Large intestine (tissue), 3 donors: ENCODE measurements at regions not wholly inside any gene's neighbourhood (a gene's known extent, or its start where the extent isn't known, plus 50 kb on each side); places are given as distances from the start of the nearest gene placed in this dataset.

Experiments
- DNase-seq, 2 donors: peaks; one replicate each; pipeline versions ENCODE4 v3.0.0 to v3.0.0-alpha.2; 2013
- H3K27ac ChIP-seq: one replicate; pipeline ENCODE4 v1.5.1; 2013; ENCODE audit warnings: low read length
- H3K27me3 ChIP-seq: 2 replicates; pipeline ENCODE4 v1.6.1; 2013; ENCODE audit warnings: low read length; ENCODE audit not compliant: control insufficient read depth, insufficient read depth
- H3K36me3 ChIP-seq: 2 replicates; pipeline ENCODE4 v1.6.1; 2013; ENCODE audit warnings: low read length; ENCODE audit not compliant: control insufficient read depth, insufficient read depth
- H3K4me1 ChIP-seq: one replicate; pipeline ENCODE4 v1.6.1; 2013; ENCODE audit warnings: low read length; ENCODE audit not compliant: control insufficient read depth, insufficient read depth
- H3K4me3 ChIP-seq: one replicate; pipeline ENCODE4 v1.5.1; 2013; ENCODE audit warnings: low read length
- H3K9me3 ChIP-seq: one replicate; pipeline ENCODE4 v1.6.1; 2013; ENCODE audit warnings: mild to moderate bottlenecking, low read depth, low read length, moderate library complexity; ENCODE audit not compliant: control insufficient read depth
- WGBS: methylation state at CpG from one replicate; pipeline ENCODE4 v1.1.5; 2013; ENCODE audit warnings: low lambda C conversion rate; ENCODE audit not compliant: insufficient coverage; 5-methylcytosine and 5-hydroxymethylcytosine counted together

DNA sequence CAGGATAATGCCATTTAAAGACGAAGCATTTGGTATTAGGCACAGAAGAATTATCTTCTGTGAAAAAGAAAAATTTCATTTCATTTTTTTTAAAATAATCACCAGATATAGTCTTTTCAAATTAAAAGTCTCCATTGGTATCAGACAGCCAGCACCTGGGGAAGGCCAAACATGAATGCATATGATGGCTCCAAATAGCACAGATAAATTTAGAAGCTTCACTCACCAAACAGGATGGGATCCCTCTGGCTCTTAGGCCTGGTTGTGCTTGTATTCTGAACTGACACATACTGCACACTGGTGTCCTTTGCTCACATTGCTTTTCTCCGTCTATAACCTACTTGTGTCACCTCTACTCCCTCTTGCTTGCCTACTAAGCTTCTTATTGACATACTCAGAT, 169.5 kb upstream of the CHRM2 start:
- Histone ChIP-seq H3K4me1 (no peaks in the 10 kb centered on the region), H3K9me3 (no peaks in the 10 kb centered on the region), H3K27ac (no peak overlapping the region), H3K27me3 (no peaks in the 10 kb centered on the region), H3K36me3 (no peaks in the 10 kb centered on the region), H3K4me3 (no peak overlapping the region)
- no peak for DNase-seq
- 100% methylated on average over 2 of the region's 2 CpGs for WGBS

DNA sequence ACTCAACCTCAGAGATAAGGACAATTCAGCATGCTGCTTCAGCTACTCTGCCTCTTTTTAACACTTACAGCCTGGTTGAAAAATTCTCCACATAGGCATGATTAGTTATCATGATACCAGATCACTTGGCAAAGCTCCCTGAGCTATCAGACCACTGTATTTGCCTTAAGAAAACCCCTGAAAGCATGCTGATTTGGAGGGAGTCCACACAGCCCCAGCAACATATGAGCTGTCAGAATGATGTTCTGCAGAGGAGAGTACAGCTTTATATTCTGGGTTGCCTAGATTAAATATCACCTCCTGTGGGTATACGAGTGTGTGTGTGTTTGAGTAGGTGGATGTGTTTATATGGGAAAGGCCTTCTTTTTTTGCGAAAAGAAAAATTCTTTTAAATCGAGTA, 170.2 kb upstream of the CHRM2 start:
- Histone ChIP-seq H3K9me3 (no peaks in the 10 kb centered on the region), H3K27ac (no peak overlapping the region), H3K4me1 (no peaks in the 10 kb centered on the region), H3K4me3 (no peak overlapping the region), H3K36me3 (no peaks in the 10 kb centered on the region), H3K27me3 (no peaks in the 10 kb centered on the region)
- WGBS: 76% methylated on average over 2 of the region's 3 CpGs
- no peak for DNase-seq

DNA sequence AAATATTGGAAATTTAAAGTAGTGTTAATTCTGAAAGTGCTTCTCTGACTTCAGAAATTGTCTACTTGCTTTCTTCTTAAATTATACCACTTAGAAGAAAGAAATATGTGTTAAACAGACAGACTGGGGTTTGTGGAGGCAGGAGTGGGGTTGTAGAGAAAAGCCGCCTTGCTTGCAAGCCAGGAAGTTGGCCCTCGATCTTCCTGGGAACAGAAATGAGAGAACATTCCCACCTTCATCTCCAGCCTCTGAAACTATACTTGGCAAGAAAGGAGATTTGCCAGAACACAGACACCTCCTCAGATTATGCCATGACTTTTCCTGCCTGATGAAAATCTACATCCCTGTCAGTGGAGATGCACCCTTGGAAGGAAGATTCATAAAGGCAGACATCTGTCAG, 171.2 kb upstream of the CHRM2 start:
- DNase-seq: no peak
- WGBS: no CpG with 5 or more reads among the region's 2 CpGs
- Histone ChIP-seq H3K4me3 (no peak overlapping the region), H3K9me3 (no peaks in the 10 kb centered on the region), H3K27me3 (no peaks in the 10 kb centered on the region), H3K4me1 (no peaks in the 10 kb centered on the region), H3K27ac (no peak overlapping the region), H3K36me3 (no peaks in the 10 kb centered on the region)

DNA sequence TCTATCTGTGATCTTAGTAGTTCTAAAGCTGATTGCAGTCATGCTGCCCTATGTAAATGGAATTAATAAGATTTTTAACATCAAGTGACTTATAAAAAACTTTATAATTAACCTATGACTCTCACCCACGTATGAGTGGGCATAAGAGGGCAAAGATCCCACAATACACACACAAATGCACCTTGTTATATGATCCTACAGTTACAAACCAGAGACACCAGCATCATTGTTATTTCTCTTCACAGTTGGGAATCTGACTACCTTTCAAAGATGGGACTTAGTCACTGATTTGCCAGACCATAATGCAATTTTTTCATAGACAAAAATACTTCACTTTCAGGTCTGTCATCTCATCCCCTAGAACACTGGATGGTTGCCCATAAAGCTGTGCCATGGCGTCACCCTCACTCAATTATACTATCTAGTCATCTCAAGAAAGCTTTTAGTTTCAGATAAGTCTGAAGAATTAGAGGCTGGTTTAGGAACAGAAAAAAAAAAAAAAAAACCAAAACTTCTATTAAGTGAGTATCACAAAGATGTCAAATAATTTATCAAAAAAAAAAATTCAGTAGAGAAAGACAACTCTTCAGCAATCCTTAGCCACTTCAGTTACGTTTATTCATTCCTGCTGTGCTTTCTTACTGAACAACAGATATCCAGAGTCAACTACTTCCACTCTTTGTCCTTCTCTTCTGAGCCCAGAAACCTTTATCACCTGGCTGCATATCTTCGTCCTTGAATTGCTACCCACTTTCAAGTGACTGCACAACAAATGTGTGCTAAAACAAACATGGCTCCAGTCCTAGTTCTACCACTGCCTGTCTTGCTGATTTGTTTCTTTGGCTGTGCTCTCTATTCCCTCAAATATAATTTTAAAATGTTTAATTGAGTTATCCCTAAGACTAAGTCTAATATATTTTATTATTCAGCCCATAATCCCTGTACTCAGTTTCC, 175.0 kb upstream of the CHRM2 start:
- H3K27ac ChIP-seq: no peak overlapping the region
- no peak overlapping the region for H3K4me3 ChIP-seq
- no peaks in the 10 kb centered on the region for H3K9me3 ChIP-seq
- H3K36me3 ChIP-seq: no peaks in the 10 kb centered on the region
- 33% methylated on average over 1 of the region's 4 CpGs for WGBS
- DNase-seq: no peak
- no peaks in the 10 kb centered on the region for H3K27me3 ChIP-seq
- no peaks in the 10 kb centered on the region for H3K4me1 ChIP-seq

DNA sequence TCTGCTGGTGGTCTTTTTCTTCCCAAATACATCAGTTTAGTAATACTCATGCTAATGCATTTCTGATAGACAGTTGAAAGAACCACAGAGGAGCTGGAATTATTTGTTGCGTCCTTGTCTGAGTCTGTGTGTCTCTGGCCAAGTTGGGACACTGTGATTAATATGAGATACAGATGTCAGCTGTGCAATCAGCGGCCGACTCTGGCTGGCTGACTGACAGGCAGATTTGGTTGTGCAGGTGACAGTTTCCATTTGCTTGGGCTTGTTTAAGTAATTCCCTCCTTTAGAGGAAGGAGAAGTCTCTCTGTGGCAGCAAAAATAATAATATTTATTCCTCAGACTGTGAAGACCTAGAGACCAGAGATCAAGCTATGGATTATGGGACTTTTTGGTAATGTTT, 176.2 kb upstream of the CHRM2 start:
- Histone ChIP-seq H3K4me3 (no peak overlapping the region), H3K9me3 (no peaks in the 10 kb centered on the region), H3K4me1 (no peaks in the 10 kb centered on the region), H3K27ac (no peak overlapping the region), H3K27me3 (no peaks in the 10 kb centered on the region), H3K36me3 (no peaks in the 10 kb centered on the region)
- no CpG with 5 or more reads among the region's 3 CpGs for WGBS
- no peak for DNase-seq

DNA sequence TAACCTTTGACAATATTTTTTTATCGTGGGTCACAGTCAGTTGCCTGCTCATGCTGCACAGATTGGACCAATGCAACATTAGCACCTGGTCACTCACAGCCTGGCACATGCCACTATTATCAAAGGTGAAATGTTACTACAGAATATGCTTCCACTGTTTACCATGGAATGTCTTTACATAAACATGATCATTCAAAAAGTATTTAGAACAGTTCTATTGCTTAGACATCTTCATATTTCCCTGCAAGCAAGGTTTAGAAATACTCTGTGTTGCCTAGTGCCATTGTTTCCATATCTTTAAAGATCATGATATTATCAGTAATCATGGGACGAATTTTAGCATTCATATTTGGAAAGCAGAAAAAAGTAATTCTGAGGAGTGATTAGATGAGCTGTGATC, 179.9 kb upstream of the CHRM2 start:
- H3K27me3 ChIP-seq: no peaks in the 10 kb centered on the region
- H3K4me1 ChIP-seq: no peaks in the 10 kb centered on the region
- H3K9me3 ChIP-seq: no peaks in the 10 kb centered on the region
- H3K4me3 ChIP-seq: no peak overlapping the region
- DNase-seq: no peak
- H3K27ac ChIP-seq: no peak overlapping the region
- no peaks in the 10 kb centered on the region for H3K36me3 ChIP-seq
- no CpG with 5 or more reads among the region's 2 CpGs for WGBS

DNA sequence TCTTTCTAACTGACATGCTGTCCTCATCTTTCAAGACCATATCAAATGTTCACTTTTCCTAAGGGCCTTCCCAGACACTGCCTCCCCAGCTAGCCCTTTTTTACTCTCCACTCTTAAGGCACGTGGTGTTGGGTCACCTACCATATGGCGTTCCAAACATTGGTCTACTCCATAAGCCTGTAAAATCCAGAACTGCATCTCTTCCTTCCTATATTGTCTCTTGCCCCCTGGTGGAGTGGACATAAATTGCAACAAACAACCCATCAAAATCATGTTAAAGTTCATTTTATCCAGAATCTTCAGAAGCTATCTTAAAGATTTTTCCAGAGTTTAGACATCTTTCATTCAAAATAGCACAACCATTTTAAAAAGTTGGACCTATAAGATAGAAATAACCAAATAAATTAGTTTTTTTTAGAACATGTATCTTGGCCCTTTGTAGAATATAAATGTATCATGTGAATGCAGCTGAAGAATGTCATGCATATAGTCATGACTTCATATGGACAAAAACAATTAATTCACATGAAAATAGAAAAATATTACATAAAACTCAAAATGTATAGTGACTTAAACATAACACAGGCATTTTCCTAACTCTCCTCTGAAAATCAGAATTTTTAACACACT, 180.6 kb upstream of the CHRM2 start:
- Histone ChIP-seq H3K27ac (no peak overlapping the region), H3K9me3 (no peaks in the 10 kb centered on the region), H3K4me3 (no peak overlapping the region), H3K27me3 (no peaks in the 10 kb centered on the region), H3K4me1 (no peaks in the 10 kb centered on the region), H3K36me3 (no peaks in the 10 kb centered on the region)
- WGBS: no CpG with 5 or more reads among the region's 2 CpGs
- no peak for DNase-seq

DNA sequence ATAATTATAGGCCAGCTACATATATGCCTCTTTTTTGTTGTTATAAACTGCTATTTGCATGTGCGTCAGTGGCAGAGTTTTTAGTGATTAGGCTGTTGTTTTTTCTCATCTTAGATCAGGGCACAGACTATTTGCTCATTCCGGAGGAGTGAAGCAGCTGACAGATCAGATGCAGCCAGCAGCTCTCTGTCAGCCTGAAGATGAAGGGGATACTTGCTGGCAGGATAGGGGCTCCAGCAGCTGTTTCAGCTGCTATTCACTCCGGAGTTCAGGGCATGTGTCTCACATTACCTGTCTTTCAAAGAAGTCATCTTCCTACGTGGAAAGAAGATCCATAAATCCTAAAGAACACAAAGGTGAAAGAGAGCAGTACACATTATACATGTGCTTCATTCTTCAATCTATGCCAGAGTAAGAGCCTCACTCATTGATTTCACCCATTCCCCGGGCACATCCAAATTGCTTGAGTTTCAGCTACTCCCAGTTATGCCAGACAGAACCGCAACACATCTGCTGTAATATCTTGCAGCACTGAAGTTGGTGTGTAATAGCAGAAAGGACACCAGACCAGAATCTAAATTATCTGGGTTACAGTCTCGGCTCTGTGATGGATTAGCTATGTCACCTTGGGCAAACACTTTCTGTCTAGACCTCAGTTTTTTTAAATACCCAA, 182.8 kb upstream of the CHRM2 start:
- Histone ChIP-seq H3K36me3 (no peaks in the 10 kb centered on the region), H3K9me3 (no peaks in the 10 kb centered on the region), H3K27ac (no peak overlapping the region), H3K4me3 (no peak overlapping the region), H3K4me1 (no peaks in the 10 kb centered on the region), H3K27me3 (no peaks in the 10 kb centered on the region)
- DNase-seq: no peak
- 8% methylated on average over 2 of the region's 7 CpGs for WGBS

DNA sequence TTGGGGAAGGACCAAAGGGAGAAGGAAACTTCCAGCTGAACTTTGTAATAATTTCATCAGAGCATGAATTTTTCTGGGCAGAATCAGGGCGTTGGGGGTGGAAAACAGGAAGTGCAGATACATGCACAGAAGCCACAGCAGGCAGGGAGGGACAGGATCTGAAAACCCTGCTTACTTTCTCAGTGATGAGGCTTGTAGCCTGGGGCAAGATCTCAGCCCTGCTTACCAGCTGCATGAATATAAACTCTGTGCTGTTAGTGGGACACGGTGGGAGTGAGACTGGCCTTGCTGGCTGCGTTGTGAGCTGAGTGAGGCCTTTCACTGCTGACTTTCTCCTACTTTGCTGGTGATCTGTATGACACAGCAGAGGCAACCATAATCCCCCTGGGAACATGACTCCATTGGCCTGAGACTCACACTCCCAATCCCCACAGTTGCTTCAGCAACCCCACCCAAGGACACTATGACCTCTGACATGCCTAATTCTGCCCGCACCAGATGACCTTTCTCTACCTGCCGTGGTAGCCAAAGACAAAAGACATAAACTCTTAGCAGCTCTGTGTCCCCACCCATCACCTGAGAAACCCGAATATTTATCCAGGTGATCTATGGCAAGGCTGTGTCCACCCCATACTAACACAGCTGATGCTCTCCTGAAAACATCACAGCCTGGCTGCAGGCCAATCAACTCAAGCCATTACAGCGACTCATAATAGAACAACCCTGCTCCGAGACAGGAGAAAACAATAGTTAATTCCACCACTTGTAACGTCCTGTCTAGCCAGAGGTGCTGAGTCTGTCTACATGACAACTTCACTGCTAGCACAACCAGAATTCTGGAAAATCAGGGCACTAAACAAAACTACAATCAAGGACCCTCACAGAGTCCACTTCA, 190.7 kb upstream of the CHRM2 start:
- DNase-seq: no peak
- 100% methylated on average over 1 of the region's 9 CpGs for WGBS
- Histone ChIP-seq H3K36me3 (no peaks in the 10 kb centered on the region), H3K9me3 (peaks cover 2% of the 10 kb centered on the region), H3K4me3 (no peak overlapping the region), H3K27ac (no peak overlapping the region), H3K4me1 (no peaks in the 10 kb centered on the region), H3K27me3 (no peaks in the 10 kb centered on the region)

DNA sequence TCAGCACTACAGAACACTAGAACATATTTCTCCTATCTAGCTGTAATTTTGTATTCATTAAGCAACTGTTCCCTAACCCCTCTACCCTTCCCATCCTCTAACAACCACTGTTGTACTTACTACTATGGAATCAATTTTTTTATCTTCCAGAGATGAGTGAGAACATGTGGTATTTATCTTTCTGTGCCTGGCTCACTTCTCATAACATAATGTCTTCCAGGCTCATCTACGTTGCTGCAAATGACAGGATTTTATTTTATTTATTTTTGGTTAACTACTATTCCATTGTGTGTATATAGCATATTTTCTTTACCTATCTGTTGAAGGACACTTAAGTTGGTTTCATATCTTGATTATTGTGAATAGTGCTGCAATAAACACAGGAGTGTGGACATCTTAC, 200.9 kb upstream of the CHRM2 start:
- Histone ChIP-seq H3K9me3 (peaks cover 5% of the 10 kb centered on the region), H3K4me1 (no peaks in the 10 kb centered on the region), H3K36me3 (no peaks in the 10 kb centered on the region), H3K27me3 (no peaks in the 10 kb centered on the region), H3K4me3 (no peak overlapping the region), H3K27ac (no peak overlapping the region)
- DNase-seq: no peak
- no CpG with 5 or more reads among the region's 1 CpG for WGBS
